Tibial nerve (tissue), 4 donors: ENCODE measurements at regions not wholly inside any gene's neighbourhood (a gene's known extent, or its start where the extent isn't known, plus 50 kb on each side); places are given as distances from the start of the nearest gene placed in this dataset.

Experiments used
- DNase-seq, 2 donors: peaks; one replicate each; pipeline ENCODE4 v3.0.0-alpha.2; 2019; ENCODE audit warnings: low spot score in 2 of 2
- H3K27ac ChIP-seq, 4 donors: fragments of 200-600 bp; sonication (generic) in 3 of 4; one replicate each; pipeline ENCODE4 v1.5.1; 2017 to 2019; ENCODE audit warnings: mild to moderate bottlenecking in 1 of 4
- H3K27me3 ChIP-seq, 2 donors: fragments of 200-600 bp; sonication (generic) in 1 of 2; one replicate each; pipeline versions ENCODE4 v1.5.1 to v1.6.0; 2017 to 2019
- H3K36me3 ChIP-seq, 3 donors: fragments of 200-600 bp; sonication (generic); one replicate each; pipeline ENCODE4 v1.5.1; 2018 to 2019
- H3K4me1 ChIP-seq, 4 donors: fragments of 200-600 bp; sonication (generic) in 3 of 4; one replicate each; pipeline ENCODE4 v1.5.1; 2017 to 2019
- H3K4me3 ChIP-seq, 4 donors: fragments of 200-600 bp; sonication (generic) in 3 of 4; one replicate each; pipeline ENCODE4 v1.5.1; 2017 to 2019; ENCODE audit warnings: mild to moderate bottlenecking in 1 of 4, moderate library complexity in 1 of 4
- H3K9me3 ChIP-seq, 4 donors: fragments of 200-600 bp; sonication (generic) in 3 of 4; one replicate each; pipeline ENCODE4 v1.5.1; 2017 to 2019
- EP300 ChIP-seq, 2 donors: sonication (generic); formaldehyde crosslinking; IDR thresholded peaks; one replicate each; pipeline ENCODE4 v1.6.1; 2017; ENCODE audit warnings: antibody characterized with exemption in 2 of 2, mild to moderate bottlenecking in 1 of 2
- POLR2A ChIP-seq, 2 donors: fragments of 450-650 bp; IDR thresholded peaks; one replicate each; pipeline ENCODE4 v1.6.1; 2017; ENCODE audit warnings: antibody characterized with exemption in 2 of 2, mild to moderate bottlenecking in 2 of 2, moderate library complexity in 2 of 2
- WGBS, 2 donors: methylation state at CpG; one replicate each; pipeline ENCODE4 v1.1.5; 2018; 5-methylcytosine and 5-hydroxymethylcytosine counted together
- TF ChIP-seq, protein P1 (sequence below), 5 experiments: fragments of 200-600 bp in 3 of 5; fragments of 450-650 bp in 2 of 5; sonication (generic) in 3 of 5; IDR thresholded peaks; one replicate each; pipeline ENCODE4 v1.5.1; 2016 to 2019; ENCODE audit warnings: antibody characterized with exemption in 5 of 5, mild to moderate bottlenecking in 3 of 5, moderate library complexity in 2 of 5

DNA sequence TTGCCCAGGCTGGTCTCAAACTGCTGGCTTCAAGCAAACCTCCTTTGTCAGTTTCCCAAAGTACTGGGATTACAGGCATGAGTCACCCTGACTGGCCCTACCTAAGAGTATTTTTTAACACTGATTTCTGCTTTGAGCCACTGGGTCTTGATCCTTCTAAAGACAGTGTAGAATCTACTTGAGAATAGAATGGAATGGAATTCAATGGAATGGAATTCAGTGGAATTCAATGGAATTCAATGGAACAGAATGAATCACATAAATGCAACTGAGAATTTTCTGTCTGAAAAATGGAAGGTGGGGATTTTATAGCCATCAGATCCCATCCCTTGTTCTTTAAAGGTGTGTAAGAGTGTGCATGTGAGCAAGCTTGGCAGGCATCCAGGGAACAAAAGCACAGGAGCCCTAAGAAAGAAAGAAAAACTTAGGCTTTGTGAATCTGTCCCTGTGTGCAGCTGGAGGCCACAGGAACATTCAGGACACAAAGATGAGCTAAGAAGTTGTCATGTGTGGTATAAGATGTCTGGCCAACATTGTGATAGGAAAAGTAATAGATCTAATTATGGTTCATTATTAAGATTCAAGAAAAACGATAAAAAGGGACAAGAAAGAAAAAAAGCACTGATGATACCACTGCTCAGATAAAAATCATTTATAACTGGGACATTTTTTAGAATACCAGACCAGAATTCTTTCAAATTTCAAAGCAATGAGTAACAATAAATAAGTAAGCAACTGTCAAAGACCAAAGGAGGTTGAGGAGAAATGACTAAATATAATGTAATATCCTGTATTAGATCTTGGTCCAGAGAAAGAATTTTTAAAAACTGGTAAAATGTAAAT is 681.0 kb upstream of the GJE1 start:
- no peaks in the 10 kb centered on the region for H3K36me3 ChIP-seq
- TF ChIP-seq EP300 (IDR thresholded peaks at IDR 0.05) (no peak), POLR2A (IDR thresholded peaks at IDR 0.05) (no peak)
- TF ChIP-seq, protein P1, sequence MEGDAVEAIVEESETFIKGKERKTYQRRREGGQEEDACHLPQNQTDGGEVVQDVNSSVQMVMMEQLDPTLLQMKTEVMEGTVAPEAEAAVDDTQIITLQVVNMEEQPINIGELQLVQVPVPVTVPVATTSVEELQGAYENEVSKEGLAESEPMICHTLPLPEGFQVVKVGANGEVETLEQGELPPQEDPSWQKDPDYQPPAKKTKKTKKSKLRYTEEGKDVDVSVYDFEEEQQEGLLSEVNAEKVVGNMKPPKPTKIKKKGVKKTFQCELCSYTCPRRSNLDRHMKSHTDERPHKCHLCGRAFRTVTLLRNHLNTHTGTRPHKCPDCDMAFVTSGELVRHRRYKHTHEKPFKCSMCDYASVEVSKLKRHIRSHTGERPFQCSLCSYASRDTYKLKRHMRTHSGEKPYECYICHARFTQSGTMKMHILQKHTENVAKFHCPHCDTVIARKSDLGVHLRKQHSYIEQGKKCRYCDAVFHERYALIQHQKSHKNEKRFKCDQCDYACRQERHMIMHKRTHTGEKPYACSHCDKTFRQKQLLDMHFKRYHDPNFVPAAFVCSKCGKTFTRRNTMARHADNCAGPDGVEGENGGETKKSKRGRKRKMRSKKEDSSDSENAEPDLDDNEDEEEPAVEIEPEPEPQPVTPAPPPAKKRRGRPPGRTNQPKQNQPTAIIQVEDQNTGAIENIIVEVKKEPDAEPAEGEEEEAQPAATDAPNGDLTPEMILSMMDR (IDR thresholded peaks at IDR 0.05): no peak
- no peak for DNase-seq
- H3K27ac ChIP-seq: no peak overlapping the region
- no peak overlapping the region for H3K4me3 ChIP-seq
- no peaks in the 10 kb centered on the region for H3K9me3 ChIP-seq
- 76 to 85% methylated on average over 1 of the region's 1 CpG for WGBS, 2 donors
- no peaks in the 10 kb centered on the region for H3K4me1 ChIP-seq
- H3K27me3 ChIP-seq: no peaks in the 10 kb centered on the region

GRCh38 chr6:141451181-141451510 is 681.6 kb upstream of the GJE1 start:
- no peak for TF ChIP-seq EP300 (IDR thresholded peaks at IDR 0.05)
- TF ChIP-seq, protein P1 (IDR thresholded peaks at IDR 0.05): no peak
- Histone ChIP-seq H3K27me3 (no peaks in the 10 kb centered on the region), H3K4me3 (no peak overlapping the region), H3K4me1 (no peaks in the 10 kb centered on the region), H3K27ac (no peak overlapping the region), H3K9me3 (no peaks in the 10 kb centered on the region), H3K36me3 (no peaks in the 10 kb centered on the region)
- DNase-seq: no peak

GRCh38 chr6:141445928-141446628 is 686.6 kb upstream of the GJE1 start:
- WGBS, 2 donors: 71 to 75% methylated on average over 3 of the region's 3 CpGs
- no peak for DNase-seq
- H3K4me1 ChIP-seq: no peaks in the 10 kb centered on the region
- H3K4me3 ChIP-seq: no peak overlapping the region
- H3K9me3 ChIP-seq: no peaks in the 10 kb centered on the region
- no peaks in the 10 kb centered on the region for H3K36me3 ChIP-seq
- TF ChIP-seq EP300 (IDR thresholded peaks at IDR 0.05) (no peak), POLR2A (IDR thresholded peaks at IDR 0.05) (no peak)
- TF ChIP-seq, protein P1 (IDR thresholded peaks at IDR 0.05): no peak
- H3K27me3 ChIP-seq: no peaks in the 10 kb centered on the region
- no peak overlapping the region for H3K27ac ChIP-seq

- H3K4me3 ChIP-seq: no peak overlapping the region
- no peaks in the 10 kb centered on the region for H3K27me3 ChIP-seq
- TF ChIP-seq, protein P1 (IDR thresholded peaks at IDR 0.05): no peak
- TF ChIP-seq POLR2A (IDR thresholded peaks at IDR 0.05): no peak
- no peaks in the 10 kb centered on the region for H3K4me1 ChIP-seq
- no peaks in the 10 kb centered on the region for H3K36me3 ChIP-seq
- no peak for DNase-seq
- WGBS, 2 donors: 77 to 78% methylated on average over 1 of the region's 1 CpG
- no peaks in the 10 kb centered on the region for H3K9me3 ChIP-seq
- H3K27ac ChIP-seq: no peak overlapping the region
These were observed 688.9 kb upstream of the GJE1 start for GRCh38 chr6:141443668-141444289.

DNA sequence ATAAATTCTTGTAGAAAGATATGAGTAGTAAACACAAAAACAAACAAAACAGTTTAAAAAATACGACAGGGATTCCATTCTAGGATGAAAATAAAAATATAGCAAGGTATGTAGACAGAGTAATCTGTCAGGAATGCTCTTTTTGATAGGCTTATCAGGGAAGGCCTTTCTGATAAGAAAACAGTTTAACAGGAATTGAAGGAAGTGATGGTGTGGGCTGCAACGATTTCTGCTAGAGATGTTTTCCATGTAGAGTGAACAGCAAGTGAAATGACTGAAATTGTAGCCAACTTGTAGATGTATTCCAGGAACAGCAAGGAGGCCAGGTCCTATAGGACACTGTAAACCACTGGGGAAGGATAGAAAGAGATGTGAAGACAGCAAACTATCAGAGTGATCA is 689.7 kb upstream of the GJE1 start:
- TF ChIP-seq, protein P1 (IDR thresholded peaks at IDR 0.05): no peak
- H3K36me3 ChIP-seq: no peaks in the 10 kb centered on the region
- no peak overlapping the region for H3K27ac ChIP-seq
- H3K27me3 ChIP-seq: no peaks in the 10 kb centered on the region
- no peak for DNase-seq
- H3K4me3 ChIP-seq: no peak overlapping the region
- WGBS, 2 donors: 71 to 82% methylated on average over 2 of the region's 2 CpGs
- no peaks in the 10 kb centered on the region for H3K9me3 ChIP-seq
- H3K4me1 ChIP-seq: no peaks in the 10 kb centered on the region
